HEK293T (cell line): ENCODE measurements at regions not wholly inside any gene's neighbourhood (a gene's known extent, or its start where the extent isn't known, plus 50 kb on each side); places are given as distances from the start of the nearest gene placed in this dataset.

Experiments used
- CTCF ChIA-PET: fragments of 350-600 bp; formaldehyde crosslinking; extraction: SDS; loops from one replicate; lab custom pipeline; 2021; ENCODE audit warnings: antibody characterized with exemption, inconsistent platforms; lab: Yijun Ruan, JAX
- POLR2A ChIA-PET: fragments of 350-600 bp; formaldehyde crosslinking; extraction: SDS; loops from one replicate; lab custom pipeline; 2020; ENCODE audit warnings: antibody characterized with exemption, inconsistent platforms; lab: Yijun Ruan, JAX
- DNase-seq: peaks from one replicate; pipeline ENCODE4 v3.0.0; 2012; ENCODE audit warnings: mixed read lengths; ENCODE audit errors: extremely low spot score
- ARNT ChIP-seq: fragments of 450-650 bp; IDR thresholded peaks from 2 replicates; pipeline ENCODE4 v1.6.1; 2017; ENCODE audit warnings: mild to moderate bottlenecking
- BHLHE40 ChIP-seq: fragments of 450-650 bp; IDR thresholded peaks from 2 replicates; pipeline ENCODE4 v1.6.1; 2016; ENCODE audit warnings: mild to moderate bottlenecking, moderate library complexity, borderline replicate concordance
- CTBP1 ChIP-seq: fragments of 450-650 bp; IDR thresholded peaks from 2 replicates; pipeline ENCODE4 v1.6.1; 2016; ENCODE audit warnings: borderline replicate concordance
- ELF4 ChIP-seq: fragments of 450-650 bp; IDR thresholded peaks from 2 replicates; pipeline ENCODE4 v1.6.1; 2017; ENCODE audit warnings: antibody characterized with exemption
- FOXA1 ChIP-seq: fragments of 450-650 bp; IDR thresholded peaks from 2 replicates; pipeline ENCODE4 v1.6.1; 2016; ENCODE audit warnings: mild to moderate bottlenecking
- FOXK2 ChIP-seq: fragments of 450-650 bp; IDR thresholded peaks from 2 replicates; pipeline ENCODE4 v1.6.1; 2016; ENCODE audit warnings: mild to moderate bottlenecking
- FOXM1 ChIP-seq: fragments of 450-650 bp; IDR thresholded peaks from 2 replicates; pipeline ENCODE4 v1.6.1; 2017; ENCODE audit warnings: mild to moderate bottlenecking, borderline replicate concordance
- HDGF ChIP-seq: fragments of 450-650 bp; IDR thresholded peaks from 2 replicates; pipeline ENCODE4 v1.6.1; 2017; ENCODE audit warnings: antibody characterized with exemption, borderline replicate concordance
- L3MBTL2 ChIP-seq: fragments of 450-650 bp; conservative IDR thresholded peaks from 2 replicates; pipeline ENCODE4 v1.6.1; 2016; ENCODE audit warnings: mild to moderate bottlenecking
- LEF1 ChIP-seq: fragments of 450-650 bp; IDR thresholded peaks from 2 replicates; pipeline ENCODE4 v1.6.1; 2017; ENCODE audit warnings: mild to moderate bottlenecking, borderline replicate concordance
- NFRKB ChIP-seq: fragments of 450-650 bp; IDR thresholded peaks from 2 replicates; pipeline ENCODE4 v1.6.1; 2016; ENCODE audit warnings: mild to moderate bottlenecking, moderate library complexity
- SP1 ChIP-seq: fragments of 450-650 bp; IDR thresholded peaks from 2 replicates; pipeline ENCODE4 v1.6.1; 2017
- SUZ12 ChIP-seq: fragments of 450-650 bp; IDR thresholded peaks from 2 replicates; pipeline ENCODE4 v1.6.1; 2016; ENCODE audit warnings: mild to moderate bottlenecking
- TARDBP ChIP-seq: fragments of 450-650 bp; IDR thresholded peaks from 2 replicates; pipeline ENCODE4 v1.6.1; 2016
- ZNF384 ChIP-seq: fragments of 450-650 bp; IDR thresholded peaks from 2 replicates; pipeline ENCODE4 v1.6.1; 2016
- TF ChIP-seq, protein P1 (sequence below): fragments of 450-650 bp; IDR thresholded peaks from 2 replicates; pipeline ENCODE4 v1.6.1; 2016

DNA sequence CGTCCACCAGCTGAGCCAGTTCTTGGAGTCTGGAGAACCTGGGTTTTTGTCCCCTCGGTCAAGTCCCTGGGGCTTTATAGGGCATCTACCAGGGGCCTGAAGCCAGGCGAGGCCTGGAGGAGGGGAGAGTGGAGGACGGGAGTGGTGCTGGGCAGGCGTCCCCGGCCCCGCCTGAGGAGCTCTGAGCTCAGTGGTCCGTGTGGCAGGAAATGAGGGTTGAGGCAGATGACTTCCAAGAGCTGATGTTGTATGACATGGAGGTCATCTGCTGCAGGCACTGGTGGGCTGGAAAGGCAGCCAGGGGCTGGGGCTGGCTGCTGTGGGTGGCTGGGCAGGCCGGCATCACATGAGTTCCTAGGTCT, 118.5 kb upstream of the HS6ST1 start:
- CTCF ChIA-PET: no interaction called here
- TF ChIP-seq SUZ12: no peak
- no peak for TF ChIP-seq BHLHE40
- no peak for TF ChIP-seq TARDBP
- TF ChIP-seq ZNF384: no peak
- TF ChIP-seq SP1: no peak
- no peak for TF ChIP-seq HDGF
- TF ChIP-seq CTBP1: no peak
- no peak for TF ChIP-seq ARNT
- no peak for TF ChIP-seq NFRKB
- no peak for TF ChIP-seq FOXK2
- TF ChIP-seq FOXA1: no peak
- no peak for TF ChIP-seq ELF4
- TF ChIP-seq, protein P1, sequence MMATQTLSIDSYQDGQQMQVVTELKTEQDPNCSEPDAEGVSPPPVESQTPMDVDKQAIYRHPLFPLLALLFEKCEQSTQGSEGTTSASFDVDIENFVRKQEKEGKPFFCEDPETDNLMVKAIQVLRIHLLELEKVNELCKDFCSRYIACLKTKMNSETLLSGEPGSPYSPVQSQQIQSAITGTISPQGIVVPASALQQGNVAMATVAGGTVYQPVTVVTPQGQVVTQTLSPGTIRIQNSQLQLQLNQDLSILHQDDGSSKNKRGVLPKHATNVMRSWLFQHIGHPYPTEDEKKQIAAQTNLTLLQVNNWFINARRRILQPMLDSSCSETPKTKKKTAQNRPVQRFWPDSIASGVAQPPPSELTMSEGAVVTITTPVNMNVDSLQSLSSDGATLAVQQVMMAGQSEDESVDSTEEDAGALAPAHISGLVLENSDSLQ: no peak
- POLR2A ChIA-PET: no interaction called here
- DNase-seq: no peak

DNA sequence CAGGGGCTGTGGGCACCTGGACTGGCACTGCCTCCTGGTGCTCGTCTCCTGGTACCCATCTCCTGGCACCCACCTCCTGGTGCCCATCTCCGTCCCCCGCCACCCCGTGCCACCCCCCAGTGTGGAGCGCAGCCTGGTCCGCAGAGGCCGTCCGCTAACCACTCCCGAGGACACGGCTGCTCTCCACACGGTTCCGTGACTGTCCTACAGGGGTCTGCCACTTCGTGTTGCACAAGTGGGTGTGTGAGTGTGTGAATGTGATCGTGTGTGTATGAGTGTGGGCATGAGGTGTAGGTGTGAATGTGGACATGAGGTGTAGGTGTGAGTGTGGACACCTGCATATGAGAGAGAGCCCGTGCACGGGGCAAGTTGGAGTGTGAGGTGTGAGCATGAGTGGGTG, 119.4 kb upstream of the HS6ST1 start:
- ChIA-PET CTCF (no interaction called here), POLR2A (no interaction called here)
- no peak for TF ChIP-seq FOXA1
- no peak for TF ChIP-seq HDGF
- TF ChIP-seq FOXK2: no peak
- TF ChIP-seq TARDBP: no peak
- no peak for TF ChIP-seq SP1
- no peak for TF ChIP-seq LEF1
- no peak for TF ChIP-seq CTBP1
- no peak for TF ChIP-seq L3MBTL2
- DNase-seq: no peak

DNA sequence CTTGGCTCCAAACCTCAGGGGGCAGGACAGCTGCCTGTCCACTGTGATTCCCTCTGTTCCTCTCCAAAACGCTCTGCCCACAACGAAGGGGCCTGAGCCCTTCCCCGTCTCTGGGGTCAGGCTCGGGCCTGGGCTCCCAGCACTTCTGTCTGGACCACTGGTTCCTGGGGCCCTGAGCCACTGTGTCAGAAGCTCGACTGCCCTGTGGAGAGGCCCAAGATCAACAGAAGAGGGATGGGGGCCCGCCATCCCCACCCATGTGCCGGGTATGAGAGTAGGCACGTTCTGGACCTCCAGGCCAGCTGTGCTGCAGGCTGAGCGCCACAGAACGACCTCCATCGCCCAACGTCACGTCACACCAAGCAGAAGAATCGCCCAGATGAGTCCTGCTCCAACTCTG, 119.9 kb upstream of the HS6ST1 start:
- DNase-seq: no peak
- TF ChIP-seq SUZ12 (no peak), SP1 (no peak)
- CTCF ChIA-PET: no interaction called here
- POLR2A ChIA-PET: no interaction called here

DNA sequence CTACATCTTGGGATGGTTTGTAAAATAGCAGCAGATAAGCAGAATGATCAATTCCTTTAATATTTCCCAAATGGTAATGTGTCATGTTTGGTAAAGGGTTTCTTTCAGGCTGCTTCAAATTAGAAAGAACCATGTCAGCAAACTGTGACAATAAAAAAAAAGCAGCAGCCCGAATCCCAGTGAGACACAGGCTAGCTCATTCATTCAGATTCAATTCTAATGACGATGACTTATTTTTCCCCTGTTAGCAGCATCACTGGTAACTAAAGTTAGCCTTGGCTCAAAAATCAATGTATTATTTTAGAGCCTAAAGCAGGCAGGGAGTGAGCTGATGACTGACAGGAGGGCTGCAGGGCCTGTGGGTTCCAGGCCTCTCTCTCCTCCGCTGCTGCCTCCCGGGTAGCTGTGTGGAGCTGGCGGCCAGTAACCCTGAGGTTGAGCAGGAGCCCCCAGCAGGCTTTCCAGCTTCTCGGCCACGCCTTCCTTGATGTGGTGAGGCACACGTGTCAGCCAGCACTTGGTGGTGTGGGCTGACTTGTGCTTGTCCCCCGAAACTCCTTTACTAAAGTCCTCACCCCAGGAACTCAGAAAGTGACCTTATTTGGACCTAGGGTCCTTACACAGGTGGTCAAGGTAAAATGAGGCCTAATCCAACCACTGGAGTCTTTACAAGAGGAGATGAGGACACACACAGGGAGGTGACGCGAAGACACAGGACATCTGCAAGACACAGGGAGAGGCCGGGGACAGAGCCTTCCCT, 120.5 kb upstream of the HS6ST1 start:
- DNase-seq: no peak
- TF ChIP-seq FOXK2 (no peak), ARNT (no peak), TARDBP (no peak), ELF4 (no peak), NFRKB (no peak), BHLHE40 (no peak), HDGF (no peak), SUZ12 (no peak), FOXM1 (no peak), FOXA1 (no peak), CTBP1 (no peak), LEF1 (no peak), ZNF384 (no peak), L3MBTL2 (no peak), SP1 (no peak)
- TF ChIP-seq, protein P1: no peak
- POLR2A ChIA-PET: no interaction called here
- CTCF ChIA-PET: no interaction called here

DNA sequence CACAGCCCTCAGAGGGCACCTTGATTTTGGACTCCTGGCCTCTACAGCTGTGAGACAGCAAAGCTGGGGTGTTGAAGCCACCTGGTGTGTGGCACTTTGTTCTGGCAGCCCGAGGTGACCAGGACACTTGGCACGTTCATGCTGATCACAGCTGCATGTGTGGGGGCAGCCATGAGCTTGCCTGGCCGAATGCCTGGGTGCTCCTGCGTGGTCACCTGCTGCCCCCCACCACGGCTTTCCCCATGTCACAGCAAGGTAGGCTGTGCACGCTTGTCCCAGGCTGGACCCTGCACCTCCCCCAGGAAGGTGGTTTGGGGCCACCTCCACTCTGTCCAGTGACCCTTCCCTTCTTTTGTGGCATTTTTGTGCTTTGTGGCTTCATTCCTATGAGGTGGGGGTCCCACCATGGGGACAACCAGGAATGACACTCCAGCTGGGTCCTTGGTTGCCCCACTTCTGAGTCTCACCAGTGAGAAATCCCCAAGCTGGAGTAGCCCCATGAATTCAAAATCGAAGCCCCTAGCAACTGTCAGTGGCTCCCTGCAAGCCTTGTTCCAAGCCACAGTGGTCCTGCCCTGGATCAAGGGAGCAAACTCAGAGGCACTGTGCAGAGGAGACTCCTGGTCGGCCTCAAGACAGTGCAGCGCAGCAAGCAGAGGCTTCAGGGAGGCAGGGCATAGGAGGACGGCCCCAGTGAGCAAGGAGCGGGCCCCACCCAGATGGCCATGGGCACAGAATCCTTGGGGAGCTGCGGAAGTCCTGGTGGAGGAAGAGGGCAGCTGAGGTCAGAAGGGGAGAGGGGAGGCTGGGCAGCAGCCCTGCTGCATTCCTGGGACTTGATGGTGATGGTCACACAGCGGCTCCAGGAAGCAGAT, 121.4 kb upstream of the HS6ST1 start:
- ChIA-PET CTCF (no interaction called here), POLR2A (no interaction called here)
- no peak for TF ChIP-seq NFRKB
- no peak for TF ChIP-seq FOXM1
- no peak for TF ChIP-seq SP1
- no peak for TF ChIP-seq ZNF384
- TF ChIP-seq CTBP1: no peak
- no peak for TF ChIP-seq L3MBTL2
- TF ChIP-seq BHLHE40: no peak
- TF ChIP-seq ELF4: no peak
- TF ChIP-seq FOXA1: no peak
- no peak for TF ChIP-seq LEF1
- no peak for TF ChIP-seq FOXK2
- TF ChIP-seq, protein P1: no peak
- TF ChIP-seq HDGF: no peak
- TF ChIP-seq ARNT: no peak
- TF ChIP-seq TARDBP: no peak
- TF ChIP-seq SUZ12: no peak
- no peak for DNase-seq
